Lower leg skin (tissue), 4 donors: ENCODE measurements at regions not wholly inside any gene's neighbourhood (a gene's known extent, or its start where the extent isn't known, plus 50 kb on each side); places are given as distances from the start of the nearest gene placed in this dataset.

Source experiments
- DNase-seq, 2 donors: peaks; one replicate each; pipeline ENCODE4 v3.0.0-alpha.2; 2019; ENCODE audit warnings: low spot score in 2 of 2
- H3K4me3 ChIP-seq: fragments of 200-600 bp; sonication (generic); 2 replicates; pipeline ENCODE4 v1.5.1; 2017; ENCODE audit warnings: mild to moderate bottlenecking, low read depth; ENCODE audit not compliant: poor library complexity, severe bottlenecking
- CTCF ChIP-seq, 3 donors: fragments of 450-650 bp; IDR thresholded peaks; one replicate each; pipeline ENCODE4 v1.5.1; 2016; ENCODE audit warnings: antibody characterized with exemption in 3 of 3, mild to moderate bottlenecking in 3 of 3, moderate library complexity in 2 of 3
- POLR2A ChIP-seq, 2 donors: fragments of 450-650 bp; IDR thresholded peaks; one replicate each; pipeline ENCODE4 v1.6.1; 2016 to 2017; ENCODE audit warnings: antibody characterized with exemption in 2 of 2, mild to moderate bottlenecking in 1 of 2, moderate library complexity in 1 of 2
- WGBS, 2 donors: methylation state at CpG; one replicate each; pipeline ENCODE4 v1.1.5; 2018; 5-methylcytosine and 5-hydroxymethylcytosine counted together
- intact Hi-C: fragments of 100-400 bp; cut with DNase I; formaldehyde crosslinking; loops from one replicate; pipeline ENCODE4 v1.15.0; 2023; ENCODE audit warnings: low total_unique reads

GRCh38 chr6:170046791-170047626 is 243.9 kb downstream of the DLL1 start:
- peak in 1 of 2 donors; percentile 80 for DNase-seq
- 67% methylated on average over 18 of the region's 18 CpGs for WGBS, 2 donors

GRCh38 chr6:170045981-170046667 is 244.8 kb downstream of the DLL1 start:
- 65 to 74% methylated on average over 30 to 33 of the region's 33 CpGs for WGBS, 2 donors
- intact Hi-C loops = no loop called here
- no peak overlapping the region for H3K4me3 ChIP-seq
- DNase-seq = peak in 1 of 2 donors; percentile 84
- no peak for TF ChIP-seq CTCF (IDR thresholded peaks at IDR 0.05)
- TF ChIP-seq POLR2A (IDR thresholded peaks at IDR 0.05) = no peak

More at GRCh38 chr6:170046791-170047626, 243.9 kb downstream of the DLL1 start:
- TF ChIP-seq POLR2A (IDR thresholded peaks at IDR 0.05) (no peak), CTCF (IDR thresholded peaks at IDR 0.05) (no peak)
- intact Hi-C loops = no loop called here
- no peak overlapping the region for H3K4me3 ChIP-seq

- TF ChIP-seq CTCF (IDR thresholded peaks at IDR 0.05) (no peak), POLR2A (IDR thresholded peaks at IDR 0.05) (no peak)
- peak in 1 of 2 donors; percentile 67 for DNase-seq
- 84 to 91% methylated on average over 7 of the region's 7 CpGs for WGBS, 2 donors
- intact Hi-C loops = no loop called here
- no peak overlapping the region for H3K4me3 ChIP-seq
Observed at GRCh38 chr6:170045563-170045960, 245.3 kb downstream of the DLL1 start.

GRCh38 chr6:170044836-170045562 is 245.9 kb downstream of the DLL1 start:
- 88 to 93% methylated on average over 13 of the region's 13 CpGs for WGBS, 2 donors

More at GRCh38 chr6:170044836-170045562, 245.9 kb downstream of the DLL1 start:
- DNase-seq = peak in 1 of 2 donors; percentile 62
- no peak overlapping the region for H3K4me3 ChIP-seq
- TF ChIP-seq CTCF (IDR thresholded peaks at IDR 0.05) = no peak
- no peak for TF ChIP-seq POLR2A (IDR thresholded peaks at IDR 0.05)
- intact Hi-C loops = no loop called here
